Osteoblast (primary cell): ENCODE measurements at regions not wholly inside any gene's neighbourhood (a gene's known extent, or its start where the extent isn't known, plus 50 kb on each side); places are given as distances from the start of the nearest gene placed in this dataset.

Experiments
- DNase-seq: peaks from one replicate; pipeline ENCODE4 v3.0.0; 2011; ENCODE audit warnings: low spot score, mixed read lengths; ENCODE audit not compliant: insufficient read length; ENCODE audit errors: missing footprints
- H2AFZ ChIP-seq: 2 replicates; pipeline ENCODE4 v1.6.0; 2011; ENCODE audit warnings: mild to moderate bottlenecking, low read length
- H3K27ac ChIP-seq: 2 replicates; pipeline ENCODE4 v1.5.1; 2011; ENCODE audit warnings: mild to moderate bottlenecking, low read depth, low read length, moderate library complexity
- H3K27me3 ChIP-seq: 2 replicates; pipeline ENCODE4 v1.6.0; 2012; ENCODE audit warnings: mild to moderate bottlenecking, control low read depth, inconsistent platforms, low read length, moderate library complexity; ENCODE audit not compliant: insufficient read depth
- H3K36me3 ChIP-seq: 2 replicates; pipeline ENCODE4 v1.5.1; 2011; ENCODE audit warnings: mild to moderate bottlenecking, low read length, control low read depth, moderate library complexity; ENCODE audit not compliant: insufficient read depth
- H3K4me1 ChIP-seq: 2 replicates; pipeline ENCODE4 v1.5.1; 2011; ENCODE audit warnings: mild to moderate bottlenecking, low read length, control low read depth, moderate library complexity; ENCODE audit not compliant: insufficient read depth
- H3K4me2 ChIP-seq: 2 replicates; pipeline ENCODE4 v1.6.0; 2011; ENCODE audit warnings: mild to moderate bottlenecking, low read length; ENCODE audit not compliant: insufficient read depth
- H3K4me3 ChIP-seq: fragments of 200-600 bp; sonication (generic); 3 replicates; pipeline ENCODE4 v1.5.1; 2012; ENCODE audit warnings: mild to moderate bottlenecking, low read length, inconsistent platforms; ENCODE audit not compliant: insufficient read depth
- H3K79me2 ChIP-seq: 2 replicates; pipeline ENCODE4 v1.6.0; 2012; ENCODE audit warnings: mild to moderate bottlenecking, low read length, control low read depth, inconsistent platforms; ENCODE audit not compliant: insufficient read depth
- H3K9me3 ChIP-seq: 2 replicates; pipeline ENCODE4 v1.5.1; 2011; ENCODE audit warnings: low read depth, low read length, control low read depth
- H4K20me1 ChIP-seq: 2 replicates; pipeline ENCODE4 v1.6.0; 2012; ENCODE audit warnings: mild to moderate bottlenecking, low read length, control low read depth; ENCODE audit not compliant: insufficient read depth
- TF ChIP-seq, protein P1 (sequence below): IDR thresholded peaks from 2 replicates; pipeline ENCODE4 v1.5.1; 2011; ENCODE audit warnings: mild to moderate bottlenecking, low read depth, low read length, moderate library complexity; ENCODE audit errors: extremely low read depth

DNA sequence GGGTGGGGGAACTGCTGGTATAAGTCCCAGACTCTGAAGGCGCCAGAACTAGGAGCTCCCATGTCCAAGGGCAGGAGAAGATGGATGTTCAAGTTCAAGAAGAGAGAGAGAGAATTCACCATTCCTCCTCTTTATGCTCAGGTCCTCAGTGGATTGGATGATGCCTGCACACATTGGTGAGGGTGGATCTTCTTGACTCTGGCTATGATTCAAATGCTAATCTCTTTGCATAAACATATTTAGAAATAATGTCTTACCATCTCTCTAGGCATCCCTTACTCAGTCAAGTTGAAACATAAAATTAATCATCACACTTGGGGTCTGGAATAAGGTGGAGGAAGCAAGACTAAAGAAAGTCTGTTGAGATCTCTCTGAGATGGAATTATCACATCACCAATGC, 210.6 kb upstream of the CHST9 start:
- no peak overlapping the region for H3K27ac ChIP-seq
- no peak for DNase-seq
- no peaks in the 10 kb centered on the region for H3K27me3 ChIP-seq
- no peaks in the 10 kb centered on the region for H4K20me1 ChIP-seq
- TF ChIP-seq, protein P1, sequence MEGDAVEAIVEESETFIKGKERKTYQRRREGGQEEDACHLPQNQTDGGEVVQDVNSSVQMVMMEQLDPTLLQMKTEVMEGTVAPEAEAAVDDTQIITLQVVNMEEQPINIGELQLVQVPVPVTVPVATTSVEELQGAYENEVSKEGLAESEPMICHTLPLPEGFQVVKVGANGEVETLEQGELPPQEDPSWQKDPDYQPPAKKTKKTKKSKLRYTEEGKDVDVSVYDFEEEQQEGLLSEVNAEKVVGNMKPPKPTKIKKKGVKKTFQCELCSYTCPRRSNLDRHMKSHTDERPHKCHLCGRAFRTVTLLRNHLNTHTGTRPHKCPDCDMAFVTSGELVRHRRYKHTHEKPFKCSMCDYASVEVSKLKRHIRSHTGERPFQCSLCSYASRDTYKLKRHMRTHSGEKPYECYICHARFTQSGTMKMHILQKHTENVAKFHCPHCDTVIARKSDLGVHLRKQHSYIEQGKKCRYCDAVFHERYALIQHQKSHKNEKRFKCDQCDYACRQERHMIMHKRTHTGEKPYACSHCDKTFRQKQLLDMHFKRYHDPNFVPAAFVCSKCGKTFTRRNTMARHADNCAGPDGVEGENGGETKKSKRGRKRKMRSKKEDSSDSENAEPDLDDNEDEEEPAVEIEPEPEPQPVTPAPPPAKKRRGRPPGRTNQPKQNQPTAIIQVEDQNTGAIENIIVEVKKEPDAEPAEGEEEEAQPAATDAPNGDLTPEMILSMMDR = no peak
- no peaks in the 10 kb centered on the region for H3K4me1 ChIP-seq
- H3K9me3 ChIP-seq = no peaks in the 10 kb centered on the region
- H3K4me2 ChIP-seq = no peak overlapping the region
- H3K36me3 ChIP-seq = no peaks in the 10 kb centered on the region
- H3K4me3 ChIP-seq = no peak overlapping the region
- H2AFZ ChIP-seq = no peak overlapping the region
- H3K79me2 ChIP-seq = no peaks in the 10 kb centered on the region

DNA sequence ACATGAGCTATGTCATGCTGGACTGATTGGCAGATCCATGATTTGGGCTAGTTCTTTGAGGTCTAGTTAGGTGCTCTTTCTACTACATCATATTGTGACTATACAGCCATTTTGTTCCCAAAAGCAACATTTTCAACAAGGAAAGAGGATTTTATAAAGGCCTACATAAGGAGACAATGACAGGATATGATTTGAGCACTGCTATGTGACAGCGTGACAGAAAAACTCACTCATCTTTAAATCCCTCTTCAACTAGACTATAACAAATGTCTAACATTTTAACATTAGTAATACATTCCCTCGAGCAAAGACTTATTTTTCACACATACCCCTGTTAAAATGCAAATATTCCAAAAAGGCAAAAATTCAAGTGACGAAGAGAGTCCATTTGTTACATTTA, 209.6 kb upstream of the CHST9 start:
- Histone ChIP-seq H3K4me2 (no peak overlapping the region), H3K27me3 (no peaks in the 10 kb centered on the region), H3K9me3 (no peaks in the 10 kb centered on the region), H3K4me3 (no peak overlapping the region), H3K36me3 (no peaks in the 10 kb centered on the region), H4K20me1 (no peaks in the 10 kb centered on the region), H3K27ac (no peak overlapping the region), H3K4me1 (no peaks in the 10 kb centered on the region), H2AFZ (no peak overlapping the region), H3K79me2 (no peaks in the 10 kb centered on the region)
- TF ChIP-seq, protein P1 = no peak
- DNase-seq = no peak

DNA sequence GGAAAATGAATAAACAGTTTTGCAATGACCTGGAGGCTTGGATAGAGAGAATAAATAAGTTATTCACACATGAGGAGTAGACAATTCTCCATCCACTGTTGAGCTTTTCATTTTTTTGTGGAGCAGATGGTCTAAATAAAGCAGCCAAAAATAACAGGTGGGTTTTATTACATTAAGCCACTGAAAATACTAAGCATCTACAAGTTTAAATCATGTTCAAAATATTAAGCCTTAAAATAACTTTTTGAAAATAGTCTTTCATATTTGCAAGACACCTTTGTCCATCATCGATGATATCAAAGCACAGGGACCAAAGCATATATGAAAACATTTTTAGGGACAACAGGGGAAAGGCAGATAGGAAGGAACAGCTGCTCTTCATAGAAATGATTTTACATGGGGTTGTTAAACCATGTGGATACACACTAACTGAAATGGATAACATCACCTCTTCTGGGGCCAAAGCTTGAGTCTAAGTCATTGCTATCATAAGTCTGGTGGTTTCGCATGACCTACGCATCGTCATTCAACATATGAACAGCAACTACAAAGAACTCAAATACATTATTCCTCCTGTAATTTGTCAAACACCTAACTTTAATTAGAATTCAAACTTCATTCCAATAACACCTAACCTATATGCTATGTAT, 197.6 kb upstream of the CHST9 start:
- DNase-seq = no peak
- Histone ChIP-seq H3K27ac (no peak overlapping the region), H3K4me3 (no peak overlapping the region), H2AFZ (no peak overlapping the region), H4K20me1 (no peaks in the 10 kb centered on the region), H3K79me2 (no peaks in the 10 kb centered on the region), H3K4me1 (no peaks in the 10 kb centered on the region), H3K9me3 (no peaks in the 10 kb centered on the region), H3K4me2 (no peak overlapping the region), H3K27me3 (no peaks in the 10 kb centered on the region), H3K36me3 (no peaks in the 10 kb centered on the region)
- TF ChIP-seq, protein P1 = no peak

DNA sequence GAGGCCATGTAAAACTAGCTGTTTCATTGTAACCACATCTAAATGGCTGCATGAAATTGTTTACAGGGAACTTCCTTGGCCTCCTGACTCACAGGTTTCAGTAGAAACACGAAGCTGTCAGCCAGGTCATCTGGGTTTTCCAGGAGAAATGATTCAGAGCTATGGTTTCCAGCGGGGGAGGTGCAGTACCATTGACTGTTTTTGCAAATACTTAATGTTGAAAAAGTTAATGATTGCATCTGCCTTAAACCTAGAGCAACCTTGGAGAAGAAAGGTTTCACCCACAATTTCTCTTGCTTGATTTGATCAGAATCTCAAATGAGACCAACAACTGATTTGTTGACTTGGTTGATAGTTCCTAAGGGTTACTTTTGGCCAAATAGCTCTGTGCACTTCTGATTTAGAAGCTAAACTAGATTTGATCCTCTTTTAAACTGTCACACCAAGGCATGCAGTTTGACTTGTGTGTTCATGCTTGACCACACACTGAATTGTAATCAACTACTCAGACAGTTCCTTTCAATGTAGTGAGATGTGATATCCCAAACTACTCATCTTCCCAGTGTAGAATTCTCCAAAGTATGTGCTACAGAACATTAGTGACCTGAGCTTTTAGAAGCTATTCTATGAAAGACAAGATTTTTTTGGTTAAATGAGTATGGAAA, 193.5 kb upstream of the CHST9 start:
- H3K4me2 ChIP-seq = no peak overlapping the region
- no peaks in the 10 kb centered on the region for H4K20me1 ChIP-seq
- no peaks in the 10 kb centered on the region for H3K4me1 ChIP-seq
- no peak overlapping the region for H3K27ac ChIP-seq
- no peaks in the 10 kb centered on the region for H3K36me3 ChIP-seq
- H3K79me2 ChIP-seq = no peaks in the 10 kb centered on the region
- TF ChIP-seq, protein P1 = no peak
- no peak overlapping the region for H3K4me3 ChIP-seq
- H2AFZ ChIP-seq = no peak overlapping the region
- H3K27me3 ChIP-seq = no peaks in the 10 kb centered on the region
- DNase-seq = peak; percentile 14
- H3K9me3 ChIP-seq = no peaks in the 10 kb centered on the region
